ENCODE measurements at regions not wholly inside any gene's neighbourhood (a gene's known extent, or its start where the extent isn't known, plus 50 kb on each side); places are given as distances from the start of the nearest gene placed in this dataset.
A peak's percentile ranks its signal among the peaks of the same experiment; 100 is the strongest.

DNA sequence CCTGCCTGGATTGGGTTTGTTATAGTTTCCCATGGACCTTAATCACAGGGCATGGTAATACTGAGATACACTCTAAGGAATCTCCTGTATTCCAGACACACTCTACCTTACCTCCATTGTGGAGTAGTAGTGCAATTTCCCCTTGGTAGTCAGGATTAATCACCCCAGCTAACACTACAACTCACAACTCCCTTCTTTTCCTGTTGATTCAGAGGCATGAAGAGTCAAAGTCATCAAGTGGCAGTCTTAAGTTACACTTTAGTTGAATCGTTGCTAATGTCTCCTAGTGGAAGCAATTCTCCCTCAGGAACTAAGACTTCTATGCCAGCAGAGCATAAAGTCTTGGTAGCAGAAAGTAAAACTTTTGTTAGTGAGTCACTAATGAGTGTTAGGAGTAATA is 122.7 kb upstream of the APC start:
- peaks cover 0 to 3% of the 10 kb centered on the region in 2 donors for H3K27me3 ChIP-seq (ENCODE audit: control insufficient read depth in 1 of 2, insufficient read depth in 2 of 2, low read length in 2 of 2)
- peaks cover 0 to 6% of the 10 kb centered on the region in 2 donors for H3K4me1 ChIP-seq (ENCODE audit: control insufficient read depth in 1 of 2, insufficient read depth in 2 of 2, low read length in 2 of 2)
- H3K27ac ChIP-seq (ENCODE audit: low read depth, low read length): no peak overlapping the region
- no peak overlapping the region for H3K4me3 ChIP-seq (ENCODE audit: low read depth in 1 of 2, low read length in 2 of 2)
- no peaks in the 10 kb centered on the region for H3K9me3 ChIP-seq (ENCODE audit: control insufficient read depth in 1 of 2, low read length in 2 of 2)
- no peak overlapping the region for H3K9ac ChIP-seq (ENCODE audit: low read depth in 1 of 2, low read length in 2 of 2)
- no peaks in the 10 kb centered on the region for H3K36me3 ChIP-seq (ENCODE audit: control insufficient read depth in 1 of 2, insufficient read depth in 2 of 2, low read length in 2 of 2)

- Histone ChIP-seq H3K36me3 (ENCODE audit: control insufficient read depth in 1 of 2, insufficient read depth in 2 of 2, low read length in 2 of 2) (no peaks in the 10 kb centered on the region), H3K4me1 (ENCODE audit: control insufficient read depth in 1 of 2, insufficient read depth in 2 of 2, low read length in 2 of 2) (peaks cover 0 to 6% of the 10 kb centered on the region in 2 donors)
Measured at GRCh38 chr5:112616812-112617547, 120.7 kb upstream of the APC start.

GRCh38 chr5:112625246-112625645 is 112.4 kb upstream of the APC start:
- H3K27ac ChIP-seq (ENCODE audit: low read depth, low read length): no peak overlapping the region
- H3K4me1 ChIP-seq (ENCODE audit: control insufficient read depth in 1 of 2, insufficient read depth in 2 of 2, low read length in 2 of 2): no peaks in the 10 kb centered on the region
- no peak overlapping the region for H3K4me3 ChIP-seq (ENCODE audit: low read depth in 1 of 2, low read length in 2 of 2)
- H3K9me3 ChIP-seq (ENCODE audit: control insufficient read depth in 1 of 2, low read length in 2 of 2): no peaks in the 10 kb centered on the region
- no peaks in the 10 kb centered on the region for H3K27me3 ChIP-seq (ENCODE audit: control insufficient read depth in 1 of 2, insufficient read depth in 2 of 2, low read length in 2 of 2)
- H3K9ac ChIP-seq (ENCODE audit: low read depth in 1 of 2, low read length in 2 of 2): no peak overlapping the region
- H3K36me3 ChIP-seq (ENCODE audit: control insufficient read depth in 1 of 2, insufficient read depth in 2 of 2, low read length in 2 of 2): no peaks in the 10 kb centered on the region

More at GRCh38 chr5:112616812-112617547, 120.7 kb upstream of the APC start:
- no peak overlapping the region for H3K27ac ChIP-seq (ENCODE audit: low read depth, low read length)
- no peaks in the 10 kb centered on the region for H3K9me3 ChIP-seq (ENCODE audit: control insufficient read depth in 1 of 2, low read length in 2 of 2)
- peak overlapping the region; percentile 47 to 59 for H3K4me3 ChIP-seq (ENCODE audit: low read depth in 1 of 2, low read length in 2 of 2)
- peaks cover 0 to 2% of the 10 kb centered on the region in 2 donors for H3K27me3 ChIP-seq (ENCODE audit: control insufficient read depth in 1 of 2, insufficient read depth in 2 of 2, low read length in 2 of 2)
- H3K9ac ChIP-seq (ENCODE audit: low read depth in 1 of 2, low read length in 2 of 2): no peak overlapping the region

DNA sequence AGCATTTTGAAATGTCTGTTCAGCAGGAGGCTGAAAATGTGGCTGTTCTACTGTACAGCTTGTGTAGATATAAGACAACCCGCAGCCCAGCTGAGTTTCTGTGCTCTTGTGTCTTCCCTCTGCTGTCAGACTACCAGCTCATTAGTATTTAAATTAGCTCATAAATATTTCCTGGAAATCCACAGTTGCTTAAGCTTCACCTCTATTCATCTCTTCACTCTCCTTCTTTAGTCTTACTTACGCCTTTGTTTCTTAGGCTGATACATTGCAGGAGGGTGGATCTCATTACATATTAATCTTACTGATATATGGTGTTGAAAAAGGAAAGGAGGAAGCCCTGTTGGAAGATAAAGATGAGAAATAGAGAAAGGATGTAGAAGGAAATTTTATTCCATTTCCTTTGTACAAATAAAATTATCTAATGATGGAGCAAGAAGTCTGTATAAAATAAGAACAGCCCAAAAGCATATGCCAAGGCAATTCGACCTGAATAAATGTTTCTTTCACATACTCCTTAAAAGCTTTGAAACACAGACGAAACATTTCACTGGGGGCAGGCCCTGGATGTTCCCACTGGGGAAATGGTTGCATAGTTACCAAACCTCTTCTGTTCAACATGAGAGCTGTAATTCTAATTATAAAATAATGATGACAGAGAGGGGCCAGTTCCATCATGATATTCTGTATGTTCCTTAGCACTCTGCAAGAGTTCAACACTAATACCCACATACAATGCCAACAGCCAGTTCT is 111.8 kb upstream of the APC start:
- H3K4me1 ChIP-seq (ENCODE audit: control insufficient read depth in 1 of 2, insufficient read depth in 2 of 2, low read length in 2 of 2): no peaks in the 10 kb centered on the region
- no peaks in the 10 kb centered on the region for H3K27me3 ChIP-seq (ENCODE audit: control insufficient read depth in 1 of 2, insufficient read depth in 2 of 2, low read length in 2 of 2)
- H3K36me3 ChIP-seq (ENCODE audit: control insufficient read depth in 1 of 2, insufficient read depth in 2 of 2, low read length in 2 of 2): no peaks in the 10 kb centered on the region
- no peaks in the 10 kb centered on the region for H3K9me3 ChIP-seq (ENCODE audit: control insufficient read depth in 1 of 2, low read length in 2 of 2)
- no peak overlapping the region for H3K27ac ChIP-seq (ENCODE audit: low read depth, low read length)
- H3K9ac ChIP-seq (ENCODE audit: low read depth in 1 of 2, low read length in 2 of 2): no peak overlapping the region
- no peak overlapping the region for H3K4me3 ChIP-seq (ENCODE audit: low read depth in 1 of 2, low read length in 2 of 2)

DNA sequence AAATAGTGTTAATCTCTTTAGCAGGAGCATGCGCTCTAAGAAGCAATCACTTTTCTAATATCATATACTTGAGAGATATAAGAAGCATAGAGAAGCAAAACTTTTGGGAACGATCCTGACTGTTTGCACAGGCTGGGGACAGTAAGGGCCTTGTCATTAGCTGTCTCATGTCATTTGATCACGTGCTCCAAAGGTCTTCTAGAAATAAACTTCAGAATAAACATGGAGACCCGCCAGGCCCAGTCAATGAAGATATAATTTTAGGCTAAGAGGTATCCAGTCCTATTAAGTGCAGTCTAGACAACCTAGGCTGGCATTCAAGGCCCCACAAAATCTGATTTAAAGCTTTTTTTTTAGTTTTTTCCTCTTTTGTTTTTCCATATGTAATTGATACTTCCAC is 111.0 kb upstream of the APC start:
- Histone ChIP-seq H3K27ac (ENCODE audit: low read depth, low read length) (no peak overlapping the region), H3K9me3 (ENCODE audit: control insufficient read depth in 1 of 2, low read length in 2 of 2) (no peaks in the 10 kb centered on the region), H3K4me1 (ENCODE audit: control insufficient read depth in 1 of 2, insufficient read depth in 2 of 2, low read length in 2 of 2) (no peaks in the 10 kb centered on the region), H3K4me3 (ENCODE audit: low read depth in 1 of 2, low read length in 2 of 2) (no peak overlapping the region), H3K27me3 (ENCODE audit: control insufficient read depth in 1 of 2, insufficient read depth in 2 of 2, low read length in 2 of 2) (no peaks in the 10 kb centered on the region), H3K9ac (ENCODE audit: low read depth in 1 of 2, low read length in 2 of 2) (no peak overlapping the region), H3K36me3 (ENCODE audit: control insufficient read depth in 1 of 2, insufficient read depth in 2 of 2, low read length in 2 of 2) (no peaks in the 10 kb centered on the region)

- Histone ChIP-seq H3K36me3 (ENCODE audit: control insufficient read depth in 1 of 2, insufficient read depth in 2 of 2, low read length in 2 of 2) (no peaks in the 10 kb centered on the region), H3K4me1 (ENCODE audit: control insufficient read depth in 1 of 2, insufficient read depth in 2 of 2, low read length in 2 of 2) (no peaks in the 10 kb centered on the region), H3K9ac (ENCODE audit: low read depth in 1 of 2, low read length in 2 of 2) (no peak overlapping the region), H3K9me3 (ENCODE audit: control insufficient read depth in 1 of 2, low read length in 2 of 2) (peaks cover 0 to 2% of the 10 kb centered on the region in 2 donors), H3K27me3 (ENCODE audit: control insufficient read depth in 1 of 2, insufficient read depth in 2 of 2, low read length in 2 of 2) (no peaks in the 10 kb centered on the region), H3K4me3 (ENCODE audit: low read depth in 1 of 2, low read length in 2 of 2) (no peak overlapping the region), H3K27ac (ENCODE audit: low read depth, low read length) (no peak overlapping the region)
Measured at GRCh38 chr5:112628214-112628980, 109.3 kb upstream of the APC start.

- Histone ChIP-seq H3K4me3 (ENCODE audit: low read depth in 1 of 2, low read length in 2 of 2) (no peak overlapping the region), H3K4me1 (ENCODE audit: control insufficient read depth in 1 of 2, insufficient read depth in 2 of 2, low read length in 2 of 2) (no peaks in the 10 kb centered on the region), H3K36me3 (ENCODE audit: control insufficient read depth in 1 of 2, insufficient read depth in 2 of 2, low read length in 2 of 2) (no peaks in the 10 kb centered on the region), H3K27me3 (ENCODE audit: control insufficient read depth in 1 of 2, insufficient read depth in 2 of 2, low read length in 2 of 2) (no peaks in the 10 kb centered on the region), H3K9ac (ENCODE audit: low read depth in 1 of 2, low read length in 2 of 2) (no peak overlapping the region), H3K9me3 (ENCODE audit: control insufficient read depth in 1 of 2, low read length in 2 of 2) (peaks cover 0 to 4% of the 10 kb centered on the region in 2 donors), H3K27ac (ENCODE audit: low read depth, low read length) (no peak overlapping the region)
Measured at GRCh38 chr5:112630246-112631009, 107.3 kb upstream of the APC start.

- no peak overlapping the region for H3K9ac ChIP-seq (ENCODE audit: low read depth in 1 of 2, low read length in 2 of 2)
- H3K9me3 ChIP-seq (ENCODE audit: control insufficient read depth in 1 of 2, low read length in 2 of 2): peaks cover 0 to 4% of the 10 kb centered on the region in 2 donors
- no peak overlapping the region for H3K27ac ChIP-seq (ENCODE audit: low read depth, low read length)
- H3K27me3 ChIP-seq (ENCODE audit: control insufficient read depth in 1 of 2, insufficient read depth in 2 of 2, low read length in 2 of 2): no peaks in the 10 kb centered on the region
- H3K4me3 ChIP-seq (ENCODE audit: low read depth in 1 of 2, low read length in 2 of 2): no peak overlapping the region
- no peaks in the 10 kb centered on the region for H3K4me1 ChIP-seq (ENCODE audit: control insufficient read depth in 1 of 2, insufficient read depth in 2 of 2, low read length in 2 of 2)
- H3K36me3 ChIP-seq (ENCODE audit: control insufficient read depth in 1 of 2, insufficient read depth in 2 of 2, low read length in 2 of 2): no peaks in the 10 kb centered on the region
Measured at GRCh38 chr5:112634166-112634565, 103.5 kb upstream of the APC start.

DNA sequence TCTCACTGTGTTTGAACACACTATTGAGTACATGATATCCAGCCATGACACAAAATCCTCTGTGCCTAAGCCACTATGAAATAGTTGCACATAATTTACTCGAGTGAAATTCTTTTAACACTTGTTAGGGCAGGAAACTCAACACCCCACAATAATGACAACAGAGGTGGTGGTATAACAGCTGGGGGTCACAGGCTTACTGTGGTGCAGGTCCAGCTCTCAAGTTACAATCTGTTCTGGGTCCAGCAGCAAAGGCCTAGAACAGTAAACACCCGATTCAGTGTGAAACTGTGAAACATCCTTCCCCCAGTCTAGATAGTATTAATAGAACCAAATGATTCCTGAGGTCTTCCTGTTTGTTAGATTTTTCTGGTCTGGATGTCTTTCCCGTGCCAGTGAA is 102.9 kb upstream of the APC start:
- H3K9me3 ChIP-seq (ENCODE audit: control insufficient read depth in 1 of 2, low read length in 2 of 2): peaks cover 0 to 4% of the 10 kb centered on the region in 2 donors
- no peaks in the 10 kb centered on the region for H3K4me1 ChIP-seq (ENCODE audit: control insufficient read depth in 1 of 2, insufficient read depth in 2 of 2, low read length in 2 of 2)
- H3K27ac ChIP-seq (ENCODE audit: low read depth, low read length): no peak overlapping the region
- H3K36me3 ChIP-seq (ENCODE audit: control insufficient read depth in 1 of 2, insufficient read depth in 2 of 2, low read length in 2 of 2): no peaks in the 10 kb centered on the region
- no peak overlapping the region for H3K9ac ChIP-seq (ENCODE audit: low read depth in 1 of 2, low read length in 2 of 2)
- no peaks in the 10 kb centered on the region for H3K27me3 ChIP-seq (ENCODE audit: control insufficient read depth in 1 of 2, insufficient read depth in 2 of 2, low read length in 2 of 2)
- no peak overlapping the region for H3K4me3 ChIP-seq (ENCODE audit: low read depth in 1 of 2, low read length in 2 of 2)
